ENCODE measurements at regions not wholly inside any gene's neighbourhood (a gene's known extent, or its start where the extent isn't known, plus 50 kb on each side); places are given as distances from the start of the nearest gene placed in this dataset.

GRCh38 chr4:138697851-138698250, 317.7 kb upstream of the NOCT start:
- no peak overlapping the region for H3K4me2 ChIP-seq (ENCODE audit: control insufficient read depth, extremely low read depth, insufficient read depth, low read depth, low read length)

GRCh38 chr4:138696771-138697170, 318.8 kb upstream of the NOCT start:
- DNase-seq (ENCODE audit: low read depth, low spot score): no peak
- no peaks in the 10 kb centered on the region for H3K9me3 ChIP-seq (ENCODE audit: control insufficient read depth, low read depth, low read length)
- TF ChIP-seq CTCF (optimal IDR thresholded peaks at IDR 0.05 in 1 of 3, IDR thresholded peaks at IDR 0.05 in 1 of 3, conservative IDR thresholded peaks at IDR 0.05 in 1 of 3; ENCODE audit: extremely low read depth in 1 of 3, insufficient read depth in 2 of 3, low read length in 3 of 3): no peak
- no peak for TF ChIP-seq EZH2 (IDR thresholded peaks at IDR 0.05; ENCODE audit: low read length)
- no peaks in the 10 kb centered on the region for H3K36me3 ChIP-seq (ENCODE audit: control insufficient read depth in 2 of 2, extremely low read depth in 1 of 2, insufficient read depth in 2 of 2, low read length in 2 of 2)
- H3K79me2 ChIP-seq (ENCODE audit: control insufficient read depth, insufficient read depth, low read length): no peaks in the 10 kb centered on the region
- no peaks in the 10 kb centered on the region for H3K27me3 ChIP-seq (ENCODE audit: control insufficient read depth, extremely low read depth, insufficient read depth, low read length)
- dilution Hi-C loops (cut with MboI; ENCODE audit: extremely low pct_ligation_motif_present, low sequenced_read_pairs): no loop called here
- no peak overlapping the region for H3K4me3 ChIP-seq (ENCODE audit: control insufficient read depth in 2 of 3, extremely low read depth in 1 of 3, insufficient read depth in 2 of 3, low read depth in 1 of 3, low read length in 3 of 3)
- H3K9me1 ChIP-seq (ENCODE audit: control insufficient read depth, extremely low read depth, insufficient read depth, low read length): no peaks in the 10 kb centered on the region
- no peak overlapping the region for H3K4me2 ChIP-seq (ENCODE audit: control insufficient read depth, extremely low read depth, insufficient read depth, low read depth, low read length)
- H3K4me1 ChIP-seq (ENCODE audit: control insufficient read depth, extremely low read depth, insufficient read depth, low read length): no peaks in the 10 kb centered on the region
- H3K27ac ChIP-seq (ENCODE audit: control insufficient read depth, insufficient read depth, low read length): no peak overlapping the region
- no peak overlapping the region for H3K9ac ChIP-seq (ENCODE audit: control insufficient read depth, extremely low read depth, insufficient read depth, low read length)
- FAIRE-seq: no peak
- no peaks in the 10 kb centered on the region for H4K20me1 ChIP-seq (ENCODE audit: control insufficient read depth, extremely low read depth, insufficient read depth, low read length)
- no peak overlapping the region for H2AFZ ChIP-seq (ENCODE audit: control insufficient read depth, low read length)

More at GRCh38 chr4:138697851-138698250, 317.7 kb upstream of the NOCT start:
- no peaks in the 10 kb centered on the region for H3K9me1 ChIP-seq (ENCODE audit: control insufficient read depth, extremely low read depth, insufficient read depth, low read length)
- FAIRE-seq (no peak), DNase-seq (ENCODE audit: low read depth, low spot score) (no peak)
- no peaks in the 10 kb centered on the region for H3K36me3 ChIP-seq (ENCODE audit: control insufficient read depth in 2 of 2, extremely low read depth in 1 of 2, insufficient read depth in 2 of 2, low read length in 2 of 2)
- H3K4me3 ChIP-seq (ENCODE audit: control insufficient read depth in 2 of 3, extremely low read depth in 1 of 3, insufficient read depth in 2 of 3, low read depth in 1 of 3, low read length in 3 of 3): no peak overlapping the region
- dilution Hi-C loops (cut with MboI; ENCODE audit: extremely low pct_ligation_motif_present, low sequenced_read_pairs): no loop called here
- no peaks in the 10 kb centered on the region for H3K79me2 ChIP-seq (ENCODE audit: control insufficient read depth, insufficient read depth, low read length)
- no peaks in the 10 kb centered on the region for H4K20me1 ChIP-seq (ENCODE audit: control insufficient read depth, extremely low read depth, insufficient read depth, low read length)
- H3K9me3 ChIP-seq (ENCODE audit: control insufficient read depth, low read depth, low read length): no peaks in the 10 kb centered on the region
- H3K27me3 ChIP-seq (ENCODE audit: control insufficient read depth, extremely low read depth, insufficient read depth, low read length): no peaks in the 10 kb centered on the region
- H2AFZ ChIP-seq (ENCODE audit: control insufficient read depth, low read length): no peak overlapping the region
- H3K9ac ChIP-seq (ENCODE audit: control insufficient read depth, extremely low read depth, insufficient read depth, low read length): no peak overlapping the region
- no peak overlapping the region for H3K27ac ChIP-seq (ENCODE audit: control insufficient read depth, insufficient read depth, low read length)
- H3K4me1 ChIP-seq (ENCODE audit: control insufficient read depth, extremely low read depth, insufficient read depth, low read length): no peaks in the 10 kb centered on the region
- TF ChIP-seq EZH2 (IDR thresholded peaks at IDR 0.05; ENCODE audit: low read length) (no peak), CTCF (optimal IDR thresholded peaks at IDR 0.05 in 1 of 3, IDR thresholded peaks at IDR 0.05 in 1 of 3, conservative IDR thresholded peaks at IDR 0.05 in 1 of 3; ENCODE audit: extremely low read depth in 1 of 3, insufficient read depth in 2 of 3, low read length in 3 of 3) (no peak)
